Upper lobe of left lung (tissue), 6 donors: ENCODE measurements at regions not wholly inside any gene's neighbourhood (a gene's known extent, or its start where the extent isn't known, plus 50 kb on each side); places are given as distances from the start of the nearest gene placed in this dataset.

Experiments
- ATAC-seq, 2 donors: fragments of 200-7000 bp; cut with Tn5 transposase; one replicate each; pipeline ENCODE4 v1.9.1; 2022; ENCODE audit warnings: mild to moderate bottlenecking in 2 of 2, moderate library complexity in 2 of 2; ENCODE audit not compliant: low FRiP score in 2 of 2
- DNase-seq, 2 donors: peaks; one replicate each; pipeline ENCODE4 v3.0.0-alpha.2; 2019 to 2020
- H3K27ac ChIP-seq, 4 donors: fragments of 200-600 bp; sonication (generic); one replicate each; pipeline ENCODE4 v1.5.1; 2016 to 2019
- H3K27me3 ChIP-seq, 4 donors: fragments of 200-600 bp; sonication (generic); one replicate each; pipeline ENCODE4 v1.5.1; 2017 to 2019
- H3K36me3 ChIP-seq, 4 donors: fragments of 200-600 bp; sonication (generic); one replicate each; pipeline ENCODE4 v1.5.1; 2016 to 2019
- H3K4me1 ChIP-seq, 4 donors: fragments of 200-600 bp; sonication (generic); one replicate each; pipeline ENCODE4 v1.5.1; 2018 to 2019
- H3K4me3 ChIP-seq, 4 donors: fragments of 200-600 bp; sonication (generic); one replicate each; pipeline ENCODE4 v1.5.1; 2017 to 2019; ENCODE audit warnings: mild to moderate bottlenecking in 2 of 4, moderate library complexity in 1 of 4
- H3K9me3 ChIP-seq, 4 donors: fragments of 200-600 bp; sonication (generic); one replicate each; pipeline ENCODE4 v1.5.1; 2018 to 2019
- CTCF ChIP-seq, 6 experiments: fragments of 450-650 bp in 4 of 6; fragments of 200-600 bp in 2 of 6; sonication (generic) in 2 of 6; IDR thresholded peaks; one replicate each; pipeline ENCODE4 v1.5.1; 2016 to 2019; ENCODE audit warnings: antibody characterized with exemption in 6 of 6
- EP300 ChIP-seq, 4 donors: sonication (generic); formaldehyde crosslinking; IDR thresholded peaks; one replicate each; pipeline ENCODE4 v1.5.1; 2017; ENCODE audit warnings: antibody characterized with exemption in 4 of 4, control low read depth in 2 of 4
- POLR2A ChIP-seq, 4 donors: fragments of 450-650 bp; IDR thresholded peaks; one replicate each; pipeline ENCODE4 v1.5.1; 2016 to 2017; ENCODE audit warnings: antibody characterized with exemption in 4 of 4, mild to moderate bottlenecking in 2 of 4
- POLR2AphosphoS5 ChIP-seq, 2 donors: sonication (generic); formaldehyde crosslinking; IDR thresholded peaks; one replicate each; pipeline ENCODE4 v1.5.1; 2017; ENCODE audit warnings: antibody characterized with exemption in 2 of 2
- WGBS, 2 donors: methylation state at CpG; one replicate each; pipeline ENCODE4 v1.1.5; 2017 to 2018; 5-methylcytosine and 5-hydroxymethylcytosine counted together
- donor health status: DM: no; HTN: no; CAD: no; lungs with moderate emphysema.
- donor health status: DM: no; HTN: yes; CAD: no; lungs with severe emphysema.

GRCh38 chr19:46924874-46925547, 64.2 kb downstream of the ARHGAP35 start:
- Histone ChIP-seq H3K36me3 (peaks cover 2 to 27% (median 9%) of the 10 kb centered on the region in 4 donors), H3K27ac (peak overlapping the region in 3 of 4 donors; percentile 7 to 37 (median 22)), H3K9me3 (no peaks in the 10 kb centered on the region), H3K27me3 (no peaks in the 10 kb centered on the region), H3K4me1 (peaks cover 13 to 34% (median 31%) of the 10 kb centered on the region in 4 donors), H3K4me3 (no peak overlapping the region)
- ATAC-seq (peak; percentile 43 to 46), DNase-seq (peak in 1 of 2 donors; percentile 33)
- WGBS, 2 donors: 27% methylated on average over 7 to 8 of the region's 8 CpGs
- TF ChIP-seq CTCF (IDR thresholded peaks at IDR 0.05): no peak

GRCh38 chr19:46925548-46925950, 64.8 kb downstream of the ARHGAP35 start:
- H3K9me3 ChIP-seq: no peaks in the 10 kb centered on the region
- no peaks in the 10 kb centered on the region for H3K27me3 ChIP-seq
- 88 to 90% methylated on average over 4 of the region's 4 CpGs for WGBS, 2 donors
- H3K4me3 ChIP-seq: no peak overlapping the region
- TF ChIP-seq POLR2AphosphoS5 (IDR thresholded peaks at IDR 0.05) (no peak), EP300 (IDR thresholded peaks at IDR 0.05) (no peak), CTCF (IDR thresholded peaks at IDR 0.05) (no peak), POLR2A (IDR thresholded peaks at IDR 0.05) (no peak)
- H3K4me1 ChIP-seq: peaks cover 13 to 34% (median 31%) of the 10 kb centered on the region in 4 donors
- ATAC-seq (no peak), DNase-seq (no peak)
- peaks cover 2 to 21% (median 7%) of the 10 kb centered on the region in 4 donors for H3K36me3 ChIP-seq
- peak overlapping the region in 3 of 4 donors; percentile 7 to 37 (median 22) for H3K27ac ChIP-seq

GRCh38 chr19:46926170-46927071, 65.6 kb downstream of the ARHGAP35 start:
- DNase-seq: no peak
- Histone ChIP-seq H3K4me3 (no peak overlapping the region), H3K36me3 (peaks cover 2 to 14% (median 6%) of the 10 kb centered on the region in 4 donors), H3K4me1 (peaks cover 16 to 37% (median 34%) of the 10 kb centered on the region in 4 donors), H3K27ac (no peak overlapping the region), H3K9me3 (no peaks in the 10 kb centered on the region), H3K27me3 (no peaks in the 10 kb centered on the region)
- 88 to 90% methylated on average over 9 of the region's 9 CpGs for WGBS, 2 donors
- ATAC-seq: no peak
- TF ChIP-seq EP300 (IDR thresholded peaks at IDR 0.05) (no peak), CTCF (IDR thresholded peaks at IDR 0.05) (no peak), POLR2A (IDR thresholded peaks at IDR 0.05) (no peak), POLR2AphosphoS5 (IDR thresholded peaks at IDR 0.05) (no peak)

- Histone ChIP-seq H3K27ac (peak overlapping the region in 1 of 4 donors; percentile 45), H3K27me3 (no peaks in the 10 kb centered on the region), H3K4me3 (no peak overlapping the region), H3K36me3 (peaks cover 0 to 7% (median under 1%) of the 10 kb centered on the region in 4 donors), H3K9me3 (no peaks in the 10 kb centered on the region), H3K4me1 (peaks cover 22 to 42% (median 34%) of the 10 kb centered on the region in 4 donors)
- TF ChIP-seq EP300 (IDR thresholded peaks at IDR 0.05) (no peak), CTCF (IDR thresholded peaks at IDR 0.05) (no peak), POLR2AphosphoS5 (IDR thresholded peaks at IDR 0.05) (no peak), POLR2A (IDR thresholded peaks at IDR 0.05) (no peak)
- 65 to 67% methylated on average over 6 of the region's 6 CpGs for WGBS, 2 donors
- no peak for DNase-seq
- ATAC-seq: no peak
These were observed 66.3 kb downstream of the ARHGAP35 start for GRCh38 chr19:46927106-46927505.
